ENCODE measurements at regions not wholly inside any gene's neighbourhood (a gene's known extent, or its start where the extent isn't known, plus 50 kb on each side); places are given as distances from the start of the nearest gene placed in this dataset.
A peak's percentile ranks its signal among the peaks of the same experiment; 100 is the strongest.

- Mint-ChIP-seq H3K27me3 (ENCODE audit: low read depth) (peaks cover 50% of the 10 kb centered on the region), H3K4me1 (peaks cover 23% of the 10 kb centered on the region), H3K4me3 (no peak overlapping the region), H3K9me3 (no peaks in the 10 kb centered on the region), H3K27ac (ENCODE audit: unreplicated experiment) (no peak overlapping the region), H3K36me3 (ENCODE audit: low read depth) (no peaks in the 10 kb centered on the region)
- DNase-seq (ENCODE audit: low read depth, low spot score) = no peak
- no peak for TF ChIP-seq CTCF (conservative IDR thresholded peaks at IDR 0.05)
Observed at GRCh38 chr2:111616651-111617218, 267.3 kb downstream of the ANAPC1 start.

- Mint-ChIP-seq H3K36me3 (ENCODE audit: low read depth) (no peaks in the 10 kb centered on the region), H3K4me1 (peaks cover 23% of the 10 kb centered on the region), H3K27me3 (ENCODE audit: low read depth) (peaks cover 46% of the 10 kb centered on the region), H3K9me3 (no peaks in the 10 kb centered on the region), H3K27ac (ENCODE audit: unreplicated experiment) (no peak overlapping the region), H3K4me3 (no peak overlapping the region)
- TF ChIP-seq CTCF (conservative IDR thresholded peaks at IDR 0.05) = no peak
- no peak for DNase-seq (ENCODE audit: low read depth, low spot score)
Observed at GRCh38 chr2:111617299-111618225, 266.4 kb downstream of the ANAPC1 start.

- no peak overlapping the region for H3K4me3 Mint-ChIP-seq
- peaks cover 23% of the 10 kb centered on the region for H3K4me1 Mint-ChIP-seq
- TF ChIP-seq CTCF (conservative IDR thresholded peaks at IDR 0.05) = no peak
- peaks cover 46% of the 10 kb centered on the region for H3K27me3 Mint-ChIP-seq (ENCODE audit: low read depth)
- DNase-seq (ENCODE audit: low read depth, low spot score) = no peak
- H3K27ac Mint-ChIP-seq (ENCODE audit: unreplicated experiment) = peak overlapping the region; percentile 45
- no peaks in the 10 kb centered on the region for H3K36me3 Mint-ChIP-seq (ENCODE audit: low read depth)
- H3K9me3 Mint-ChIP-seq = no peaks in the 10 kb centered on the region
Observed at GRCh38 chr2:111618226-111618977, 265.6 kb downstream of the ANAPC1 start.

- Mint-ChIP-seq H3K27ac (ENCODE audit: unreplicated experiment) (peak overlapping the region; percentile 45), H3K4me3 (no peak overlapping the region), H3K27me3 (ENCODE audit: low read depth) (peaks cover 46% of the 10 kb centered on the region), H3K9me3 (no peaks in the 10 kb centered on the region), H3K36me3 (ENCODE audit: low read depth) (no peaks in the 10 kb centered on the region), H3K4me1 (peaks cover 23% of the 10 kb centered on the region)
- no peak for DNase-seq (ENCODE audit: low read depth, low spot score)
- no peak for TF ChIP-seq CTCF (conservative IDR thresholded peaks at IDR 0.05)
Observed at GRCh38 chr2:111618978-111619902, 264.8 kb downstream of the ANAPC1 start.

- H3K27ac Mint-ChIP-seq (ENCODE audit: unreplicated experiment) = no peak overlapping the region
- no peak for TF ChIP-seq CTCF (conservative IDR thresholded peaks at IDR 0.05)
- peaks cover 45% of the 10 kb centered on the region for H3K27me3 Mint-ChIP-seq (ENCODE audit: low read depth)
- peaks cover 23% of the 10 kb centered on the region for H3K4me1 Mint-ChIP-seq
- no peak for DNase-seq (ENCODE audit: low read depth, low spot score)
- no peaks in the 10 kb centered on the region for H3K9me3 Mint-ChIP-seq
- H3K36me3 Mint-ChIP-seq (ENCODE audit: low read depth) = no peaks in the 10 kb centered on the region
- no peak overlapping the region for H3K4me3 Mint-ChIP-seq
Observed at GRCh38 chr2:111620281-111620680, 263.7 kb downstream of the ANAPC1 start.

Measured in neural crest cell (in vitro differentiated cells).